AG20443 (cell line): ENCODE measurements at regions not wholly inside any gene's neighbourhood (a gene's known extent, or its start where the extent isn't known, plus 50 kb on each side); places are given as distances from the start of the nearest gene placed in this dataset.

Experiments
- DNase-seq: peaks from one replicate; pipeline ENCODE4 v3.0.0; 2012; ENCODE audit warnings: low spot score, mixed read lengths

- no peak for DNase-seq
Measured at GRCh38 chr20:25135031-25135430, 53.1 kb upstream of the VSX1 start.

- no peak for DNase-seq
Measured at GRCh38 chr20:25136056-25136455, 54.1 kb upstream of the VSX1 start.

- peak; percentile 97 for DNase-seq
Measured at GRCh38 chr20:25136643-25137559, 55.0 kb upstream of the VSX1 start.

DNA sequence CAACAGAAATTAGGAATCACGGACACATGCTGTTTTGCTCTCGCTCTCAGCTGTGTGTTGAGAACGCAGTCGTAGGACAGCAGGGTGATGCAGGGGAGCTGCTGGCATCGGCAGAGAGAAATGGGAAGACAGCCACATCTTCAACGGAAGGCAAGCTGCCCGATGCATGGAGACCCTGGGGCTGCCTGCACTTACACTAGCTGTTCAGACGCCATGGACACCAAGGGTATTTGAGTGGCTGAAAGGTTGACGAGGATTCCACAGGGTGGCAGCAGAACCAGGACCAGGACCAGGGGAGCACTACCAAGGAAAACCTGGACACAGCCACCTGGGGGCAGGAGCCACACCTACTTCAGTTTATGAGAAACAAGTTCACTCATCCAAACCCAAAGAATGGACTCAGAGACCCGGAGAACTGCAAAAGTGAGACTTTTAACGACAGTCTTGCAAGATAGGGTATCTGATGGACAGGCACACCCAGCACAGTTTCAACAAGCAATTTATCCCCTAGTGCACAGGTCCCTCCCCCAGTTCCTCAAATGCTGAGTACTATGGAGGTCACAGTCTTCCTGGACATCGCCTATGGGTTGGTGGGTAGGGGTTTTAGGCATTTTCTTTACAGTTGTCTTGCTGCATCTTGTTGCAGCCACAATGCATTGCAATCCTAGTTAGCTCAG, 56.3 kb upstream of the ENTPD6 start:
- no peak for DNase-seq

GRCh38 chr20:25140968-25141367, 54.5 kb upstream of the ENTPD6 start:
- no peak for DNase-seq

- no peak for DNase-seq
Measured at GRCh38 chr20:25142435-25142834, 53.1 kb upstream of the ENTPD6 start.

DNA sequence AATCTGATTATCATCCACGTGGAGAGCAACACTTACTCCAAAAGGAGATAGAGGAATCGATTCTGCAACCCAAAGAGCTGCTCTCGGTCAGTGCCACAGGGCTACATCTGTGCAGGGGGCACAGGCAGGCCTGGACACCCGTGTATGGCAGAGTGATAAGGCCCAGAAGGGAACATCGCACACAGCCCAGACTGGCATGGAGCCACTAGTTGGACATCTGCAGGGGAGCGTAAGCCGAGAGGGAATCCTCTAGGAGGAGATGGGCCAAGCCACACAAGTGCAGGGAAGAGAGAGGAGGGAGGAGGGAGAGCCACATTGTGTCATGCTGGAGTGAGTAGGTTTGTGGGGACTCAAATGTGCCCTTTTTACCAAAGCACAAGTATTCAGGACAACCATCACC, 50.4 kb upstream of the ENTPD6 start:
- DNase-seq: no peak
